H1 (cell line): ENCODE measurements at regions not wholly inside any gene's neighbourhood (a gene's known extent, or its start where the extent isn't known, plus 50 kb on each side); places are given as distances from the start of the nearest gene placed in this dataset.

Experiments used
- CTCF ChIA-PET: fragments of 300-600 bp; sonication (Branson Sonifier 250); formaldehyde crosslinking; loops from one replicate; lab custom pipeline; 2021; ENCODE audit not compliant: partially characterized antibody; lab: Charles Lee
- POLR2A ChIA-PET: fragments of 300-600 bp; sonication (Branson Sonifier 250); formaldehyde crosslinking; loops from one replicate; lab custom pipeline; 2021; ENCODE audit warnings: inconsistent platforms; ENCODE audit not compliant: partially characterized antibody; lab: Charles Lee
- DNase-seq, 2 experiments: peaks; one replicate each; pipeline versions ENCODE4 v3.0.0 to v3.0.0-alpha.2; 2010 to 2022; ENCODE audit warnings: low spot score in 2 of 2, low read depth in 1 of 2, mixed read lengths in 1 of 2
- FAIRE-seq: peaks from 2 replicates; lab custom pipeline; 2011; peaks lifted over from hg19 to GRCh38; lab: Jason Lieb, UNC
- H2AFZ ChIP-seq: 2 replicates; pipeline ENCODE4 v1.8.1; 2012; ENCODE audit warnings: low read length, inconsistent platforms
- H2AK5ac ChIP-seq: 2 replicates; pipeline ENCODE4 v1.6.1; 2013; ENCODE audit warnings: low read depth, low read length
- H2BK120ac ChIP-seq: replicated peaks from 2 replicates; pipeline ENCODE3; 2013; ENCODE audit warnings: low read depth, low read length, inconsistent platforms
- H2BK12ac ChIP-seq: 2 replicates; pipeline ENCODE4 v1.6.1; 2013; ENCODE audit warnings: low read depth, low read length
- H2BK15ac ChIP-seq: 2 replicates; pipeline ENCODE4 v1.6.1; 2013; ENCODE audit warnings: low read length
- H2BK20ac ChIP-seq: 2 replicates; pipeline ENCODE4 v1.6.1; 2013; ENCODE audit warnings: low read length
- H2BK5ac ChIP-seq: 2 replicates; pipeline ENCODE4 v1.6.1; 2013; ENCODE audit warnings: low read depth, low read length
- H3K14ac ChIP-seq: 2 replicates; pipeline ENCODE4 v1.6.1; 2013; ENCODE audit warnings: inconsistent platforms; ENCODE audit not compliant: insufficient read length
- H3K18ac ChIP-seq: 2 replicates; pipeline ENCODE4 v1.6.1; 2013; ENCODE audit warnings: low read length; ENCODE audit errors: extremely low read depth
- H3K23ac ChIP-seq: 2 replicates; pipeline ENCODE4 v1.6.1; 2013; ENCODE audit warnings: inconsistent platforms; ENCODE audit not compliant: insufficient read length
- H3K23me2 ChIP-seq: 2 replicates; pipeline ENCODE4 v1.6.1; 2013; ENCODE audit warnings: low read depth, low read length
- H3K27ac ChIP-seq: 2 replicates; pipeline ENCODE4 v1.6.1; 2011; ENCODE audit warnings: low read depth, low read length, inconsistent platforms
- H3K27me3 ChIP-seq, 4 experiments: replicated peaks in 1 of 4; 1 replicate in 1 of 4; 2 replicates in 3 of 4; pipeline versions ENCODE4 v1.6.1 to v1.8.1; 2011 to 2013; ENCODE audit warnings: low read length in 3 of 4, mild to moderate bottlenecking in 3 of 4, inconsistent platforms in 2 of 4, mixed read lengths in 2 of 4, moderate library complexity in 1 of 4; ENCODE audit not compliant: control insufficient read depth in 3 of 4, insufficient read depth in 3 of 4; ENCODE audit errors: extremely low read depth in 1 of 4
- H3K36me3 ChIP-seq, 4 experiments: 2 replicates each; pipeline versions ENCODE4 v1.6.1 to v1.8.1; 2011 to 2013; ENCODE audit warnings: mild to moderate bottlenecking in 4 of 4, low read length in 3 of 4, moderate library complexity in 2 of 4, control low read depth in 1 of 4, inconsistent platforms in 1 of 4; ENCODE audit not compliant: insufficient read depth in 4 of 4, control insufficient read depth in 2 of 4
- H3K4ac ChIP-seq: replicated peaks from 2 replicates; pipeline ENCODE3; 2013; ENCODE audit warnings: low read length, low read depth, mixed read lengths, inconsistent platforms; ENCODE audit not compliant: insufficient read length
- H3K4me1 ChIP-seq, 4 experiments: replicated peaks in 1 of 4; 1 replicate in 1 of 4; 2 replicates in 3 of 4; pipeline versions ENCODE4 v1.6.1 to v1.8.1; 2011 to 2013; ENCODE audit warnings: low read length in 3 of 4, inconsistent platforms in 2 of 4, mixed read lengths in 1 of 4; ENCODE audit not compliant: insufficient read depth in 4 of 4, control insufficient read depth in 3 of 4
- H3K4me2 ChIP-seq, 2 experiments: 2 replicates each; pipeline versions ENCODE4 v1.6.1 to v1.8.1; 2011 to 2013; ENCODE audit warnings: low read depth in 2 of 2, low read length in 2 of 2, control low read depth in 1 of 2, inconsistent platforms in 1 of 2, mild to moderate bottlenecking in 1 of 2; ENCODE audit not compliant: insufficient read depth in 1 of 2
- H3K4me3 ChIP-seq, 4 experiments: fragments of 200-600, 300-600 bp in 1 of 4; sonication (generic), shearing (Covaris generic), sonication (Bioruptor Twin) in 1 of 4; 2 replicates each; pipeline versions ENCODE4 v1.5.1 to v1.8.1; 2011 to 2016; ENCODE audit warnings: low read length in 4 of 4, low read depth in 3 of 4, control low read depth in 2 of 4, inconsistent platforms in 2 of 4, mild to moderate bottlenecking in 2 of 4, mixed read lengths in 1 of 4, moderate library complexity in 1 of 4; ENCODE audit not compliant: insufficient read depth in 2 of 4; ENCODE audit errors: extremely low read depth in 1 of 4
- H3K56ac ChIP-seq: replicated peaks from 2 replicates; pipeline ENCODE3; 2013; ENCODE audit warnings: low read depth, mild to moderate bottlenecking, mixed read lengths, low read length, inconsistent platforms; ENCODE audit not compliant: insufficient read length
- H3K79me1 ChIP-seq: 2 replicates; pipeline ENCODE4 v1.6.1; 2013; ENCODE audit warnings: low read depth, low read length, control low read depth
- H3K79me2 ChIP-seq, 2 experiments: 2 replicates each; pipeline versions ENCODE4 v1.6.1 to v1.8.1; 2012 to 2013; ENCODE audit warnings: low read length in 2 of 2, mild to moderate bottlenecking in 2 of 2, inconsistent platforms in 1 of 2; ENCODE audit not compliant: insufficient read depth in 2 of 2, control insufficient read depth in 1 of 2
- H3K9ac ChIP-seq, 4 experiments: replicated peaks in 1 of 4; 1 replicate in 1 of 4; 2 replicates in 3 of 4; pipeline versions ENCODE4 v1.6.1 to v1.8.1; 2011 to 2013; ENCODE audit warnings: low read depth in 3 of 4, low read length in 3 of 4, control low read depth in 2 of 4, mild to moderate bottlenecking in 2 of 4, moderate library complexity in 2 of 4, inconsistent platforms in 1 of 4; ENCODE audit errors: extremely low read depth in 1 of 4
- H3K9me3 ChIP-seq, 2 experiments: 2 replicates each; pipeline versions ENCODE4 v1.6.1 to v1.8.1; 2012 to 2013; ENCODE audit warnings: mild to moderate bottlenecking in 2 of 2, moderate library complexity in 2 of 2, control low read depth in 1 of 2, inconsistent platforms in 1 of 2, low read depth in 1 of 2, low read length in 1 of 2, mixed read lengths in 1 of 2; ENCODE audit not compliant: insufficient read depth in 2 of 2
- H4K20me1 ChIP-seq, 2 experiments: replicated peaks in 1 of 2; 2 replicates each; pipeline versions ENCODE3 to v1.8.1; 2011 to 2013; ENCODE audit warnings: inconsistent platforms in 2 of 2, low read length in 2 of 2, mild to moderate bottlenecking in 1 of 2; ENCODE audit not compliant: insufficient read depth in 2 of 2, control insufficient read depth in 1 of 2
- H4K5ac ChIP-seq: 2 replicates; pipeline ENCODE4 v1.6.1; 2013; ENCODE audit warnings: low read length, low read depth, mixed read lengths, inconsistent platforms; ENCODE audit not compliant: insufficient read length
- H4K8ac ChIP-seq: 2 replicates; pipeline ENCODE4 v1.8.0; 2013; ENCODE audit warnings: mild to moderate bottlenecking, moderate library complexity, low read length, inconsistent platforms; ENCODE audit not compliant: insufficient read depth; ENCODE audit errors: extremely low read depth
- H4K91ac ChIP-seq: replicated peaks from 2 replicates; pipeline ENCODE3; 2013; ENCODE audit warnings: low read length, mixed read lengths, inconsistent platforms; ENCODE audit not compliant: insufficient read length
- BACH1 ChIP-seq: IDR thresholded peaks from 2 replicates; pipeline ENCODE4 v1.6.1; 2012; ENCODE audit warnings: low read length, improper control_type of control experiment
- CTCF ChIP-seq, 3 experiments: IDR thresholded peaks; 1 replicate in 2 of 3; 2 replicates in 1 of 3; pipeline versions ENCODE4 v1.5.1 to v1.6.1; 2011; ENCODE audit warnings: low read length in 3 of 3, mild to moderate bottlenecking in 3 of 3, inconsistent platforms in 2 of 3, low read depth in 1 of 3, moderate library complexity in 1 of 3; ENCODE audit not compliant: insufficient read depth in 1 of 3; ENCODE audit errors: control extremely low read depth in 1 of 3
- EP300 ChIP-seq, 2 experiments: IDR thresholded peaks; 1 replicate in 1 of 2; 2 replicates in 1 of 2; pipeline ENCODE4 v1.6.1; 2011 to 2012; ENCODE audit warnings: low read depth in 2 of 2, low read length in 2 of 2, mild to moderate bottlenecking in 2 of 2, borderline replicate concordance in 1 of 2, inconsistent platforms in 1 of 2, moderate library complexity in 1 of 2
- EZH2 ChIP-seq: fragments of 200-600 bp; sonication (generic); IDR thresholded peaks from 2 replicates; pipeline ENCODE4 v1.7.1; 2012; ENCODE audit warnings: low read depth, mild to moderate bottlenecking, moderate library complexity, low read length, inconsistent platforms; ENCODE audit not compliant: severe bottlenecking
- KDM4A ChIP-seq: IDR thresholded peaks from one replicate; pipeline ENCODE4 v1.7.1; 2012; ENCODE audit warnings: low read depth, mild to moderate bottlenecking, moderate library complexity, low read length, inconsistent platforms; ENCODE audit not compliant: severe bottlenecking
- POLR2A ChIP-seq, 2 experiments: IDR thresholded peaks; 1 replicate in 1 of 2; 2 replicates in 1 of 2; pipeline ENCODE4 v1.6.1; 2011; ENCODE audit warnings: low read depth in 2 of 2, low read length in 2 of 2, mild to moderate bottlenecking in 2 of 2; ENCODE audit errors: control extremely low read depth in 1 of 2
- RAD21 ChIP-seq, 2 experiments: IDR thresholded peaks in 1 of 2; conservative IDR thresholded peaks in 1 of 2; 2 replicates each; pipeline ENCODE4 v1.6.1; 2011; ENCODE audit warnings: low read depth in 2 of 2, low read length in 2 of 2, improper control_type of control experiment in 1 of 2, inconsistent platforms in 1 of 2, mild to moderate bottlenecking in 1 of 2, moderate library complexity in 1 of 2
- SIX5 ChIP-seq: IDR thresholded peaks from 2 replicates; pipeline ENCODE4 v1.6.1; 2011; ENCODE audit warnings: mild to moderate bottlenecking, low read depth, low read length
- TAF1 ChIP-seq: IDR thresholded peaks from 2 replicates; pipeline ENCODE4 v1.6.1; 2011; ENCODE audit warnings: mild to moderate bottlenecking, low read depth, low read length
- TEAD4 ChIP-seq: IDR thresholded peaks from 2 replicates; pipeline ENCODE4 v1.6.1; 2012; ENCODE audit warnings: low read depth, low read length, inconsistent platforms, mixed read lengths
- YY1 ChIP-seq: IDR thresholded peaks from 2 replicates; pipeline ENCODE4 v1.6.1; 2011; ENCODE audit warnings: low read depth, mild to moderate bottlenecking, low read length
- WGBS, 2 experiments: shearing (Covaris generic) in 1 of 2; methylation state at CpG; one replicate each; pipeline versions ENCODE4 v1.1.6 to v1.1.7; 2013 to 2015; ENCODE audit warnings: low lambda C conversion rate in 2 of 2, mixed read lengths in 2 of 2, inconsistent platforms in 1 of 2, low coverage in 1 of 2, missing lambda C conversion rate in 1 of 2; ENCODE audit not compliant: insufficient replicate concordance in 2 of 2, insufficient coverage in 1 of 2, insufficient read length in 1 of 2; ENCODE audit errors: extremely low coverage in 1 of 2, missing lambda C conversion rate in 1 of 2; 5-methylcytosine and 5-hydroxymethylcytosine counted together
- TF ChIP-seq, protein P1 (sequence below): IDR thresholded peaks from 2 replicates; pipeline ENCODE4 v1.6.1; 2012; ENCODE audit warnings: inconsistent platforms

DNA sequence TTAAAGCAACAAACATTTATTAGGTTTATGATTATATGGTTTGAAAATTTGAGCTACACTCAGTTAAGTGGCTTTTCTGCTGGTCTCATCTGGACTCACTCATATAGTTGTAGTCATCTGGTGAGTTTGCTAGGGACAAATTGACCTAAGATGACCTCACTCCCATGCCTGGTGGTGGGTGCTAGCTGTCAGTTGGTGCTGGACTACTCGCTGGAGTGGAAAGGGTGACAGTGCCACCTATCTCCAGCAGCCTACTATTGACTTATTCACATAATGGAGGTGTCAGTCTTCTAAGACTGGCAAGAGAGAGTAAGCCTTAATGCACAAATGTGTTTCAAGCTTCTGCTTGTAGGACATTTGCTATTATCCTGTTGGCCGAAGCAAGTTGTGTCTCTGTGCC is 88.2 kb downstream of the TASL start:
- Histone ChIP-seq H3K23ac (no peak overlapping the region), H4K91ac (no peak overlapping the region), H3K36me3 (no peaks in the 10 kb centered on the region), H2BK20ac (no peak overlapping the region), H3K56ac (no peak overlapping the region), H3K4me1 (no peaks in the 10 kb centered on the region), H3K4me3 (no peak overlapping the region), H2BK5ac (no peak overlapping the region), H3K27me3 (no peaks in the 10 kb centered on the region), H3K79me1 (no peaks in the 10 kb centered on the region), H2BK15ac (no peak overlapping the region), H3K14ac (no peak overlapping the region), H3K9ac (no peak overlapping the region), H3K79me2 (no peaks in the 10 kb centered on the region), H3K4me2 (no peak overlapping the region), H2BK12ac (no peak overlapping the region), H3K23me2 (no peaks in the 10 kb centered on the region), H4K20me1 (no peaks in the 10 kb centered on the region), H3K9me3 (no peaks in the 10 kb centered on the region), H2BK120ac (no peak overlapping the region), H3K4ac (no peak overlapping the region), H3K27ac (no peak overlapping the region), H4K5ac (no peak overlapping the region), H3K18ac (no peak overlapping the region), H2AK5ac (no peak overlapping the region), H2AFZ (no peak overlapping the region), H4K8ac (no peak overlapping the region)
- WGBS, 2 experiments = 95% methylated on average over 2 of the region's 2 CpGs; no CpG with 5 or more reads in 1 of the 2 experiments
- DNase-seq (no peak), FAIRE-seq (no peak)
- POLR2A ChIA-PET = no interaction called here
- CTCF ChIA-PET = interaction anchor here (0.6 to 1.1 kb wide), 6 partner anchors 10 to 431 kb away, joined by 3 to 5 read pairs (median 4); no protein-coding TSS in a partner anchor
- TF ChIP-seq YY1 (no peak), RAD21 (IDR thresholded peaks at IDR 0.05 in 1 of 2, conservative IDR thresholded peaks at IDR 0.05 in 1 of 2; ENCODE audit: low read depth in 2 of 2, low read length in 2 of 2) (peak; percentile 55 to 58), BACH1 (no peak), TEAD4 (no peak), TAF1 (no peak), EP300 (IDR thresholded peaks at IDR 0.05; ENCODE audit: borderline replicate concordance in 1 of 2, low read depth in 2 of 2, low read length in 2 of 2) (no peak), POLR2A (IDR thresholded peaks at IDR 0.05; ENCODE audit: control extremely low read depth in 1 of 2, low read depth in 2 of 2, low read length in 2 of 2) (no peak), CTCF (IDR thresholded peaks at IDR 0.05; ENCODE audit: control extremely low read depth in 1 of 3, insufficient read depth in 1 of 3, low read depth in 1 of 3, low read length in 3 of 3) (peak; percentile 25 to 41 (median 29); a peak in 3 of 4 replicates), EZH2 (no peak), KDM4A (no peak), SIX5 (no peak)
- TF ChIP-seq, protein P1, sequence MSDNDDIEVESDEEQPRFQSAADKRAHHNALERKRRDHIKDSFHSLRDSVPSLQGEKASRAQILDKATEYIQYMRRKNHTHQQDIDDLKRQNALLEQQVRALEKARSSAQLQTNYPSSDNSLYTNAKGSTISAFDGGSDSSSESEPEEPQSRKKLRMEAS = no peak
